Lower leg skin (tissue), 4 donors: ENCODE measurements at regions not wholly inside any gene's neighbourhood (a gene's known extent, or its start where the extent isn't known, plus 50 kb on each side); places are given as distances from the start of the nearest gene placed in this dataset.

ENCODE experiments used
- DNase-seq, 2 donors: peaks; one replicate each; pipeline ENCODE4 v3.0.0-alpha.2; 2019; ENCODE audit warnings: low spot score in 2 of 2
- H3K4me3 ChIP-seq: fragments of 200-600 bp; sonication (generic); 2 replicates; pipeline ENCODE4 v1.5.1; 2017; ENCODE audit warnings: mild to moderate bottlenecking, low read depth; ENCODE audit not compliant: poor library complexity, severe bottlenecking
- POLR2A ChIP-seq, 2 donors: fragments of 450-650 bp; IDR thresholded peaks; one replicate each; pipeline ENCODE4 v1.6.1; 2016 to 2017; ENCODE audit warnings: antibody characterized with exemption in 2 of 2, mild to moderate bottlenecking in 1 of 2, moderate library complexity in 1 of 2
- WGBS, 2 donors: methylation state at CpG; one replicate each; pipeline ENCODE4 v1.1.5; 2018; 5-methylcytosine and 5-hydroxymethylcytosine counted together
- intact Hi-C: fragments of 100-400 bp; cut with DNase I; formaldehyde crosslinking; loops from one replicate; pipeline ENCODE4 v1.15.0; 2023; ENCODE audit warnings: low total_unique reads
- TF ChIP-seq, protein P1 (sequence below), 3 donors: fragments of 450-650 bp; IDR thresholded peaks; one replicate each; pipeline ENCODE4 v1.5.1; 2016; ENCODE audit warnings: antibody characterized with exemption in 3 of 3, mild to moderate bottlenecking in 3 of 3, moderate library complexity in 2 of 3

DNA sequence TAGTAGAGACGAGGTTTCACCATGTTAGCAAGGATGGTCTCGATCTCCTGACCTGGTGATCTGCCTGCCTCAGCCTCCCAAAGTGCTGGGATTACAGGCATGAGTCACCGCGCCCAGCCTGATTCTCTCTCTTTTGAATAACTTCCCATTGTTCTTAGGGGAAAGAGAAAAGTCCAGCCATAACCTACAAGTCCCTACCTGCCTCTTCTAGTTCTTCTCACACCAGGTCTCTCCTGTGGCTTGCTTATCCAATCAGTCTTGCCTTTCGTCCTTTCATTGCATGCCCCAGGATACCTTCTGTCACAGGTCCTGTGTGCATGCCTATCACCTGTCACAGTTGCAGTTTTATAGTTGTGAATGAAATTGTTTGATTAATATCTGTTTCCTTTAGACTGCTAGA, 148.1 kb downstream of the SLC4A3 start:
- TF ChIP-seq, protein P1, sequence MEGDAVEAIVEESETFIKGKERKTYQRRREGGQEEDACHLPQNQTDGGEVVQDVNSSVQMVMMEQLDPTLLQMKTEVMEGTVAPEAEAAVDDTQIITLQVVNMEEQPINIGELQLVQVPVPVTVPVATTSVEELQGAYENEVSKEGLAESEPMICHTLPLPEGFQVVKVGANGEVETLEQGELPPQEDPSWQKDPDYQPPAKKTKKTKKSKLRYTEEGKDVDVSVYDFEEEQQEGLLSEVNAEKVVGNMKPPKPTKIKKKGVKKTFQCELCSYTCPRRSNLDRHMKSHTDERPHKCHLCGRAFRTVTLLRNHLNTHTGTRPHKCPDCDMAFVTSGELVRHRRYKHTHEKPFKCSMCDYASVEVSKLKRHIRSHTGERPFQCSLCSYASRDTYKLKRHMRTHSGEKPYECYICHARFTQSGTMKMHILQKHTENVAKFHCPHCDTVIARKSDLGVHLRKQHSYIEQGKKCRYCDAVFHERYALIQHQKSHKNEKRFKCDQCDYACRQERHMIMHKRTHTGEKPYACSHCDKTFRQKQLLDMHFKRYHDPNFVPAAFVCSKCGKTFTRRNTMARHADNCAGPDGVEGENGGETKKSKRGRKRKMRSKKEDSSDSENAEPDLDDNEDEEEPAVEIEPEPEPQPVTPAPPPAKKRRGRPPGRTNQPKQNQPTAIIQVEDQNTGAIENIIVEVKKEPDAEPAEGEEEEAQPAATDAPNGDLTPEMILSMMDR (IDR thresholded peaks at IDR 0.05), result no peak
- no peak for TF ChIP-seq POLR2A (IDR thresholded peaks at IDR 0.05)
- no peak for DNase-seq
- intact Hi-C loops, result no loop called here
- no peak overlapping the region for H3K4me3 ChIP-seq
- WGBS, 2 donors, result 85 to 88% methylated on average over 5 of the region's 5 CpGs

DNA sequence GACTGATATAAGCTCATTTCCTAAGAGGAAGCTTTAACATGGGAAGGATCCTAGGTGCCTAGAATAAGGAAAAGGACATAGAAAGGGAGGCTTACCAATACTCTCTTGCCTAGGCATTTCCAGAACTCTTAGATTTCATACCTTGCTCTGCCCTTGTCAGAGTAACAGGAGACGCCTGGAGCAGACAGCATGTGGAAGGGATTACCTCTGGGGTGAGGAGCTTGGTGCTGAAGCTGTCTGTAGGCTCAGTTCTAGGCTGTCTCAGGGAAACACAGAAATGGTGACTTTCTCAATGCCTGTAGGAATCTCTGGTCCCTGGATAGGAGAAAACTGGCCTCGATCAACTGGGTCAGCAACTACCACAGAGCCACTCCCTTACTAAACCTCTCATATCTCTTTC, 150.0 kb downstream of the SLC4A3 start:
- no peak overlapping the region for H3K4me3 ChIP-seq
- 81 to 90% methylated on average over 2 of the region's 2 CpGs for WGBS, 2 donors
- intact Hi-C loops, result no loop called here
- TF ChIP-seq POLR2A (IDR thresholded peaks at IDR 0.05), result no peak
- TF ChIP-seq, protein P1 (IDR thresholded peaks at IDR 0.05), result no peak
- DNase-seq, result no peak

DNA sequence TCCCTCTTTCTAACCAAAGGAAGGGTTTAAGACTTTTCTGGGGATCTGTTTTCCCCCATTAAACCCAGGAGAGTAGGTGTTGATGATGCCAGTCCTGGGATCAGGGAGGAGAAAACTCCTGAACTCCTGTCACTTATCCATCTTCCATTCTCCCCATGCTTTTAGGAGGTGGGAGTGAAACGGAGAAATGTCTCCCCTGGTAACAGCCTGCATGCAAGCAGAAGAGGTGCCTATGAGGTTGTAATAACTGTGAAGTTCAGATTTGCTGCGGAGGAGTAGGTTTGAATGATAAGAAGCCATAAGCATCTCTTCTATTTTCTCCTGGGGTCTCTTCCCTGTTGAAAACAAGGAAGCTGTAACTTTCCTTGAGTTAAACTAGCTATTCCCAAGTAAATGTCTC, 150.8 kb downstream of the SLC4A3 start:
- intact Hi-C loops, result no loop called here
- H3K4me3 ChIP-seq, result no peak overlapping the region
- DNase-seq, result no peak
- TF ChIP-seq, protein P1 (IDR thresholded peaks at IDR 0.05), result no peak
- no peak for TF ChIP-seq POLR2A (IDR thresholded peaks at IDR 0.05)
- WGBS, 2 donors, result 81 to 86% methylated on average over 2 of the region's 2 CpGs

DNA sequence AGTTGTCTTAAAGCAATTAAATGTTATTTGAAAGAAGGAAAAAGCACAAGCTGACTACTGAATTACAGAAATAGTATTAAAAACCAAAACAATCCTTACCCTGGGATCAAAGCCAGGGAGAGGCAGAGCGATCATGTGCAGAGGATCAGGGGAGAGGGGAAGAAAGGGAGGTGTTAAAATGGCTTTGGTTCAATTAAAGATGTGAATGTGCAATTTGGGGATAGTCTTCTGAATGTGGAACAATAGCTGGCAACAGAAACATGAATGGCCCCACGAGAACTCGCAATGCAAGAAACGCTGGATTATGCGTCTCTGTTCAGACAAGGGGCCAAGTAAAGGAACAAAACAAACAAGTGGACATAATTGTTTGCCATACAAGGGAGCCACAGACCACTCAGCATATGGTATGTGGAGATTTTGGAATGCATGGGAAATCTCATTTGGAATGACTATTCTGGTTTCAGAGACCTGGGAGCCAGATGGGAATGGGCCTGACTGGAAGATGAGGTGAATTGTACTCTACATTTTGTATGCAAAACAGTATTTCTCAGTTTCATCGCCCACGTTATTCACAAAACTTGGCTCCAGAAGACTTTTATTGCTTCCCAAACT, 155.4 kb downstream of the SLC4A3 start:
- H3K4me3 ChIP-seq, result no peak overlapping the region
- intact Hi-C loops, result no loop called here
- no peak for DNase-seq
- 55 to 61% methylated on average over 7 of the region's 7 CpGs for WGBS, 2 donors
- TF ChIP-seq, protein P1 (IDR thresholded peaks at IDR 0.05), result no peak
- TF ChIP-seq POLR2A (IDR thresholded peaks at IDR 0.05), result no peak

DNA sequence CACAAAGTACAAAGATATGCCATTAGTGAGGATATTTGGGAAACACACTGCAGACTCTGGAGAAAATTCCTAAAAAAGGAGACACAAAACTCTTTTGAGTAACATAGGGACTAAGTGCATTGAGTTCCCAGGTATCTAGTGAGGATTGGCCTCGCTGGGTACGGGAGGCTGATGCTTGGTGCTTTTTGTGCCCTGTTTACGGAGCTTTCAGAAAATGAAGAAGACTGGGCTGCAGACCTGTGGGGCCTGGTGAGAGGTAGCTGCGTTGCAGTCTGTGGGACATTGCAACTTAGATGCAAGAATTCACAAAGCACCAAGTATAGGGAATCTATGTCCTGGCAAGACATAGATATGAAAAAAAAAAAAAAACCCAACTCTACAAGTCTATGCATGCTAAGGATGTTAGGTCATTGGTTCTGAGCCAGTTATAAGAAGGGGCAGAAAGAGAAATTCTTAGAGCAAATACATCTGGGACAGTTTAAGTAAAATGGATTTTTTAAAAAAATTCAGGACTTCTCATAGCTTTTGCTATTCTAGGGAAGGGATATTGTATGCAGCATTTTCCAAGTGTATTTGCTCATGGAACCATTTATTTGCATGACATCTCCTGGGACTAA, 156.0 kb downstream of the SLC4A3 start:
- WGBS, 2 donors, result 68 to 72% methylated on average over 4 of the region's 4 CpGs
- intact Hi-C loops, result no loop called here
- TF ChIP-seq, protein P1 (IDR thresholded peaks at IDR 0.05), result no peak
- no peak for TF ChIP-seq POLR2A (IDR thresholded peaks at IDR 0.05)
- no peak for DNase-seq
- no peak overlapping the region for H3K4me3 ChIP-seq

DNA sequence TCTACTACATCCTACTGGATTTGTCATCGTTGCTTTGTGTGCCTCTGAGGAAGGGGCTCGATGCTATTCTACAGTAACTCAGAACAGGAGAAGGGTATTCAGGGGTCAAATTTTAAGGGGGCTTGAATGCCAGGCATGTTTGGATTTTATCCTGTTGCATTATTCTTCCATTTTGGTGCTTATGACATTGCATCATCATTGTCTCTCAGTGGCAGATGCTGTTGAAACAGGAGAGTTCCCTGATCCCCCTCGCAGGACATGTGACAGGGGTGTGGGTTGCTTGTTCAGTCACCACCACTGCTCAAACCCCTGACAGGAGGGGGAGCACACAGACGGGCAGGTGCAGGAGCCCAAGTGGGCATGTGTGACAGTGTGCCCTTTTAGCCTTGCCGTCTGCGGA, 156.7 kb downstream of the SLC4A3 start:
- H3K4me3 ChIP-seq, result no peak overlapping the region
- no peak for TF ChIP-seq POLR2A (IDR thresholded peaks at IDR 0.05)
- TF ChIP-seq, protein P1 (IDR thresholded peaks at IDR 0.05), result no peak
- DNase-seq, result no peak
- 82 to 83% methylated on average over 6 of the region's 6 CpGs for WGBS, 2 donors
- intact Hi-C loops, result no loop called here
